ENCODE measurements at regions not wholly inside any gene's neighbourhood (a gene's known extent, or its start where the extent isn't known, plus 50 kb on each side); places are given as distances from the start of the nearest gene placed in this dataset.
A peak's percentile ranks its signal among the peaks of the same experiment; 100 is the strongest.

- TF ChIP-seq ZNF565 (CRISPR knock-in tag; conservative IDR thresholded peaks at IDR 0.05; ENCODE audit: low read depth): no peak
- ATAC-seq: no peak
Measured at GRCh38 chr10:46225597-46225996, 61.2 kb upstream of the ANTXRL start.

- no peak for TF ChIP-seq ZFP30 (CRISPR knock-in tag; IDR thresholded peaks at IDR 0.05)
- no peak for TF ChIP-seq TOX (CRISPR knock-in tag; IDR thresholded peaks at IDR 0.05; ENCODE audit: borderline replicate concordance)
- TF ChIP-seq POU6F1 (CRISPR knock-in tag; IDR thresholded peaks at IDR 0.05; ENCODE audit: borderline replicate concordance, low read depth): no peak
- TF ChIP-seq ZNF70 (CRISPR knock-in tag; IDR thresholded peaks at IDR 0.05): no peak
- no peak for TF ChIP-seq ISL1 (CRISPR knock-in tag; IDR thresholded peaks at IDR 0.05)
- no peak for TF ChIP-seq PPARA (CRISPR knock-in tag; IDR thresholded peaks at IDR 0.05; ENCODE audit: borderline replicate concordance)
- TF ChIP-seq ZNF565 (CRISPR knock-in tag; conservative IDR thresholded peaks at IDR 0.05; ENCODE audit: low read depth): no peak
- TF ChIP-seq CSRNP3 (CRISPR knock-in tag; IDR thresholded peaks at IDR 0.05): no peak
- no peak for TF ChIP-seq BACH2 (CRISPR knock-in tag; IDR thresholded peaks at IDR 0.05; ENCODE audit: borderline replicate concordance)
- no peak for TF ChIP-seq ZC3H10 (CRISPR knock-in tag; IDR thresholded peaks at IDR 0.05)
- TF ChIP-seq TCF4 (CRISPR knock-in tag; IDR thresholded peaks at IDR 0.05; ENCODE audit: borderline replicate concordance): no peak
- TF ChIP-seq PATZ1 (CRISPR knock-in tag; IDR thresholded peaks at IDR 0.05; ENCODE audit: borderline replicate concordance): no peak
- TF ChIP-seq ZFP3 (CRISPR knock-in tag; IDR thresholded peaks at IDR 0.05): no peak
- no peak for TF ChIP-seq CSDC2 (CRISPR knock-in tag; IDR thresholded peaks at IDR 0.05)
- TF ChIP-seq OSR1 (CRISPR knock-in tag; IDR thresholded peaks at IDR 0.05): no peak
- no peak for TF ChIP-seq ESRRG (CRISPR knock-in tag; IDR thresholded peaks at IDR 0.05)
- no peak for TF ChIP-seq CREB5 (CRISPR knock-in tag; IDR thresholded peaks at IDR 0.05; ENCODE audit: low read depth)
- no peak for TF ChIP-seq ZNF8 (CRISPR knock-in tag; IDR thresholded peaks at IDR 0.05)
- ATAC-seq: no peak
Measured at GRCh38 chr10:46226232-46226631, 60.6 kb upstream of the ANTXRL start.

- ATAC-seq: no peak
- no peak for TF ChIP-seq CSDC2 (CRISPR knock-in tag; IDR thresholded peaks at IDR 0.05)
- no peak for TF ChIP-seq ESRRG (CRISPR knock-in tag; IDR thresholded peaks at IDR 0.05)
- TF ChIP-seq POU6F1 (CRISPR knock-in tag; IDR thresholded peaks at IDR 0.05; ENCODE audit: borderline replicate concordance, low read depth): no peak
- TF ChIP-seq ZFP30 (CRISPR knock-in tag; IDR thresholded peaks at IDR 0.05): no peak
- no peak for TF ChIP-seq GLIS3 (CRISPR knock-in tag; IDR thresholded peaks at IDR 0.05)
- TF ChIP-seq ISL1 (CRISPR knock-in tag; IDR thresholded peaks at IDR 0.05): no peak
Measured at GRCh38 chr10:46226900-46227558, 59.8 kb upstream of the ANTXRL start.

- TF ChIP-seq POU6F1 (CRISPR knock-in tag; IDR thresholded peaks at IDR 0.05; ENCODE audit: borderline replicate concordance, low read depth) (no peak), ZNF70 (CRISPR knock-in tag; IDR thresholded peaks at IDR 0.05) (no peak), TSHZ2 (CRISPR knock-in tag; IDR thresholded peaks at IDR 0.05) (no peak)
- peak; percentile 17; the same call in 2 of the 3 replicates for ATAC-seq
Measured at GRCh38 chr10:46227571-46227935, 59.2 kb upstream of the ANTXRL start.
